C4-2B (cell line): ENCODE measurements at regions not wholly inside any gene's neighbourhood (a gene's known extent, or its start where the extent isn't known, plus 50 kb on each side); places are given as distances from the start of the nearest gene placed in this dataset.

ENCODE experiments used
- CTCF ChIP-seq: fragments of 450-650 bp; conservative IDR thresholded peaks from 2 replicates; pipeline ENCODE4 v1.5.1; 2017; ENCODE audit warnings: mild to moderate bottlenecking
- ZFX ChIP-seq: fragments of 450-650 bp; IDR thresholded peaks from 2 replicates; pipeline ENCODE4 v1.6.1; 2017

GRCh38 chr6:140026546-140026945 lies 652.1 kb upstream of the CITED2 start:
- no peak for TF ChIP-seq ZFX
- no peak for TF ChIP-seq CTCF
